ENCODE measurements at regions not wholly inside any gene's neighbourhood (a gene's known extent, or its start where the extent isn't known, plus 50 kb on each side); places are given as distances from the start of the nearest gene placed in this dataset.

GRCh38 chr13:40063703-40064102 is 408.2 kb downstream of the COG6 start:
- Histone ChIP-seq H3K9me3 (ENCODE audit: low read length) (no peaks in the 10 kb centered on the region), H3K4me2 (ENCODE audit: low read length) (no peak overlapping the region), H3K4me3 (ENCODE audit: low read depth, low read length, poor library complexity, severe bottlenecking) (no peak overlapping the region), H3K27me3 (ENCODE audit: insufficient read depth, low read length) (no peaks in the 10 kb centered on the region), H3K27ac (ENCODE audit: low read depth, low read length, poor library complexity, severe bottlenecking) (no peak overlapping the region), H3K36me3 (ENCODE audit: insufficient read depth, low read length) (no peaks in the 10 kb centered on the region), H4K20me1 (ENCODE audit: insufficient read depth, low read length) (no peaks in the 10 kb centered on the region), H2AFZ (ENCODE audit: low read length) (no peak overlapping the region), H3K9me2 (ENCODE audit: low read depth, low read length) (no peaks in the 10 kb centered on the region), H3K9ac (ENCODE audit: low read length) (no peak overlapping the region), H3F3A (ENCODE audit: insufficient read depth, low read length) (no peaks in the 10 kb centered on the region), H3K4me1 (ENCODE audit: insufficient read depth, low read length, severe bottlenecking) (peaks cover 22% of the 10 kb centered on the region), H3K79me2 (ENCODE audit: insufficient read depth, low read length) (no peaks in the 10 kb centered on the region)
- TF ChIP-seq EZH2 (IDR thresholded peaks at IDR 0.05; ENCODE audit: borderline replicate concordance, low read length) (no peak), CTCF (IDR thresholded peaks at IDR 0.05; ENCODE audit: low read length) (no peak)

GRCh38 chr13:40064154-40065097 is 409.0 kb downstream of the COG6 start:
- TF ChIP-seq CTCF (IDR thresholded peaks at IDR 0.05; ENCODE audit: low read length) = no peak
- no peak for TF ChIP-seq EZH2 (IDR thresholded peaks at IDR 0.05; ENCODE audit: borderline replicate concordance, low read length)
- Histone ChIP-seq H3K4me2 (ENCODE audit: low read length) (no peak overlapping the region), H3K9me2 (ENCODE audit: low read depth, low read length) (no peaks in the 10 kb centered on the region), H3K79me2 (ENCODE audit: insufficient read depth, low read length) (no peaks in the 10 kb centered on the region), H3K9me3 (ENCODE audit: low read length) (no peaks in the 10 kb centered on the region), H4K20me1 (ENCODE audit: insufficient read depth, low read length) (no peaks in the 10 kb centered on the region), H2AFZ (ENCODE audit: low read length) (no peak overlapping the region), H3F3A (ENCODE audit: insufficient read depth, low read length) (no peaks in the 10 kb centered on the region), H3K9ac (ENCODE audit: low read length) (no peak overlapping the region), H3K27me3 (ENCODE audit: insufficient read depth, low read length) (no peaks in the 10 kb centered on the region), H3K27ac (ENCODE audit: low read depth, low read length, poor library complexity, severe bottlenecking) (no peak overlapping the region), H3K4me3 (ENCODE audit: low read depth, low read length, poor library complexity, severe bottlenecking) (no peak overlapping the region), H3K36me3 (ENCODE audit: insufficient read depth, low read length) (no peaks in the 10 kb centered on the region), H3K4me1 (ENCODE audit: insufficient read depth, low read length, severe bottlenecking) (peaks cover 21% of the 10 kb centered on the region)

GRCh38 chr13:40069173-40070044 is 413.9 kb downstream of the COG6 start:
- Histone ChIP-seq H3F3A (ENCODE audit: insufficient read depth, low read length) (no peaks in the 10 kb centered on the region), H3K27me3 (ENCODE audit: insufficient read depth, low read length) (no peaks in the 10 kb centered on the region), H3K9me3 (ENCODE audit: low read length) (no peaks in the 10 kb centered on the region), H3K4me3 (ENCODE audit: low read depth, low read length, poor library complexity, severe bottlenecking) (no peak overlapping the region), H3K36me3 (ENCODE audit: insufficient read depth, low read length) (no peaks in the 10 kb centered on the region), H4K20me1 (ENCODE audit: insufficient read depth, low read length) (no peaks in the 10 kb centered on the region), H2AFZ (ENCODE audit: low read length) (peak overlapping the region; percentile 14; the same call in 1 of the 2 replicates), H3K79me2 (ENCODE audit: insufficient read depth, low read length) (no peaks in the 10 kb centered on the region), H3K27ac (ENCODE audit: low read depth, low read length, poor library complexity, severe bottlenecking) (peak overlapping the region; percentile 70), H3K4me2 (ENCODE audit: low read length) (peak overlapping the region; percentile 52), H3K9ac (ENCODE audit: low read length) (peak overlapping the region; percentile 34; the same call in 1 of the 2 replicates), H3K9me2 (ENCODE audit: low read depth, low read length) (no peaks in the 10 kb centered on the region), H3K4me1 (ENCODE audit: insufficient read depth, low read length, severe bottlenecking) (peaks cover 35% of the 10 kb centered on the region)
- TF ChIP-seq EZH2 (IDR thresholded peaks at IDR 0.05; ENCODE audit: borderline replicate concordance, low read length) = no peak
- peak; percentile 93 for TF ChIP-seq CTCF (IDR thresholded peaks at IDR 0.05; ENCODE audit: low read length)
